GM23338 (cell line): ENCODE measurements at regions not wholly inside any gene's neighbourhood (a gene's known extent, or its start where the extent isn't known, plus 50 kb on each side); places are given as distances from the start of the nearest gene placed in this dataset.

Experiments
- CREB1 ChIP-seq: fragments of 250-450 bp; sonication (Bioruptor Pico); IDR thresholded peaks from 2 replicates; pipeline ENCODE4 v1.5.0; 2020; ENCODE audit warnings: low read depth, mild to moderate bottlenecking, moderate library complexity
- EZH2 ChIP-seq: fragments of 200-600 bp; sonication (generic); IDR thresholded peaks from one replicate; pipeline ENCODE4 v1.8.0; 2017; ENCODE audit warnings: antibody characterized with exemption, mild to moderate bottlenecking, low read depth; ENCODE audit not compliant: unreplicated experiment
- EZH2phosphoT487 ChIP-seq: fragments of 200-600 bp; sonication (generic); IDR thresholded peaks from one replicate; pipeline ENCODE4 v1.8.1; 2018; ENCODE audit warnings: antibody characterized with exemption; ENCODE audit not compliant: unreplicated experiment
- NANOG ChIP-seq: IDR thresholded peaks from 2 replicates; pipeline ENCODE4 v1.6.1; 2016; ENCODE audit warnings: antibody characterized with exemption, borderline replicate concordance
- POLR2AphosphoS5 ChIP-seq: IDR thresholded peaks from 2 replicates; pipeline ENCODE4 v1.6.1; 2016; ENCODE audit warnings: antibody characterized with exemption, low read depth
- TF ChIP-seq, protein P1 (sequence below), 2 experiments: fragments of 200-600 bp in 1 of 2; sonication (generic) in 1 of 2; conservative IDR thresholded peaks; 2 replicates each; pipeline versions ENCODE4 v1.5.1 to v1.6.1; 2016 to 2017; ENCODE audit warnings: antibody characterized with exemption in 2 of 2, low read depth in 2 of 2, mild to moderate bottlenecking in 2 of 2, moderate library complexity in 1 of 2

DNA sequence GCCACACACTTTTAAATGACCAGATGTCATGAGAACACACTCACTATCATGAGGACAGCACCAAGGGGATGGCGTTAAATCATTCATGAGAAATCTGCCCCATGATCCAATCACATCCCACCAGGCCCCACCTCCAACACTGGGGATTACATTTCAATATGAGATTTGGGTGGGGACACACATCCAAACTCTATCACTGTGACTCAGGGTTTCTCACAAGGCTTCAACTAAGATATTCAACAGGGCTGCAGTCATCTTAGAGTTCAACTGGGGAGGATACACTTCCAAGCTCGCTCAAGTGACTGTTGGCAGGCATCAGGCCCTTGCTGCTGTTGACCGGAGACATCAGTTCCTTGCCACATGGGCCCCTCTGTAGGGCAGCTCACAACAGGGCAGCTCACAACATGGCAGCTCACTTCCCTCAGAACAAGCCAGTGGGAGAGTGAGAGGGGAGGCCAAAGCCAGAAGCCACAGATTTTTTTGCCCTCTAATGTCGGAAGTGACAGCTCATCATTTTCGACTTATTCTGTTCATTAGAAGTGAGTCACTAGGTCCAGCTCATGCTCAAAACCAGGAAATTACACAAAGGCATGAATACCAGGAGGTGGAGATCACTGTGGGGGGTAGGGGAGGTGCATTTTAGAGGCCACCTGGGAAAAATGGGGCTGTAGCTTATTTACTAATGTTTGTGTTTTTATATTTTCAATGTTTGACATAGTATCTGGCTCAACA, 50.8 kb upstream of the PTHLH start:
- TF ChIP-seq, protein P1, sequence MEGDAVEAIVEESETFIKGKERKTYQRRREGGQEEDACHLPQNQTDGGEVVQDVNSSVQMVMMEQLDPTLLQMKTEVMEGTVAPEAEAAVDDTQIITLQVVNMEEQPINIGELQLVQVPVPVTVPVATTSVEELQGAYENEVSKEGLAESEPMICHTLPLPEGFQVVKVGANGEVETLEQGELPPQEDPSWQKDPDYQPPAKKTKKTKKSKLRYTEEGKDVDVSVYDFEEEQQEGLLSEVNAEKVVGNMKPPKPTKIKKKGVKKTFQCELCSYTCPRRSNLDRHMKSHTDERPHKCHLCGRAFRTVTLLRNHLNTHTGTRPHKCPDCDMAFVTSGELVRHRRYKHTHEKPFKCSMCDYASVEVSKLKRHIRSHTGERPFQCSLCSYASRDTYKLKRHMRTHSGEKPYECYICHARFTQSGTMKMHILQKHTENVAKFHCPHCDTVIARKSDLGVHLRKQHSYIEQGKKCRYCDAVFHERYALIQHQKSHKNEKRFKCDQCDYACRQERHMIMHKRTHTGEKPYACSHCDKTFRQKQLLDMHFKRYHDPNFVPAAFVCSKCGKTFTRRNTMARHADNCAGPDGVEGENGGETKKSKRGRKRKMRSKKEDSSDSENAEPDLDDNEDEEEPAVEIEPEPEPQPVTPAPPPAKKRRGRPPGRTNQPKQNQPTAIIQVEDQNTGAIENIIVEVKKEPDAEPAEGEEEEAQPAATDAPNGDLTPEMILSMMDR (conservative IDR thresholded peaks at IDR 0.05; ENCODE audit: low read depth in 2 of 2), result no peak
- TF ChIP-seq EZH2 (no peak), CREB1 (CRISPR knock-in tag) (no peak), EZH2phosphoT487 (no peak), POLR2AphosphoS5 (no peak), NANOG (no peak)
